ENCODE measurements at regions not wholly inside any gene's neighbourhood (a gene's known extent, or its start where the extent isn't known, plus 50 kb on each side); places are given as distances from the start of the nearest gene placed in this dataset.

GRCh38 chr4:120400441-120400840 lies 333.8 kb upstream of the MAD2L1 start:
- no peak overlapping the region for H3K4me3 ChIP-seq (ENCODE audit: low read depth, low read length)
- in situ Hi-C loops (cut with HindIII; ENCODE audit: low sequenced_read_pairs), result no loop called here
- DNase-seq (ENCODE audit: low read depth), result no peak
- no peak for TF ChIP-seq CTCF (IDR thresholded peaks at IDR 0.05; ENCODE audit: low read depth, low read length, missing control alignments)

- in situ Hi-C loops (cut with HindIII; ENCODE audit: low sequenced_read_pairs), result no loop called here
- TF ChIP-seq CTCF (IDR thresholded peaks at IDR 0.05; ENCODE audit: low read depth, low read length, missing control alignments), result no peak
- no peak overlapping the region for H3K4me3 ChIP-seq (ENCODE audit: low read depth, low read length)
- no peak for DNase-seq (ENCODE audit: low read depth)
These were observed 333.2 kb upstream of the MAD2L1 start for GRCh38 chr4:120399826-120400225.

- H3K4me3 ChIP-seq (ENCODE audit: low read depth, low read length), result no peak overlapping the region
- no peak for DNase-seq (ENCODE audit: low read depth)
- in situ Hi-C loops (cut with HindIII; ENCODE audit: low sequenced_read_pairs), result no loop called here
- no peak for TF ChIP-seq CTCF (IDR thresholded peaks at IDR 0.05; ENCODE audit: low read depth, low read length, missing control alignments)
These were observed 329.1 kb upstream of the MAD2L1 start for GRCh38 chr4:120395746-120396145.

DNA sequence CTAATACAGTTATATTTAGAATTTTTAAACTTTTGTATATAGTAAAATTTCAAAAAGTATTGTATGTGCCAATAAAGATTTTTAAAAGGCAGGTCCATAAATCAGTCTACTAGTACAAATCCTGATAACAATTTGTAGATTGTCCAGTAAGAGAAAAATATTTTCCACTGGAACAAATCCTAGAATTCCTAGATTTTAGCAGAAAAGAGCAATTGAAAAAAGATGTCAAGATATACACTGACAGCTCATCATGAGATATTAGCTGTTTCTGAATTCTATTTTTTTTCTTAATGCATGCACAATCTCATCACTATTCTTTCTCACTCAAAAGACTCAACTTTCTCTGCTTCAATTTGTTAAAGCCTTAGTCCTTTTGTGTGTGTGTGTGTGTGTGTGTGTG lies 289.2 kb upstream of the MAD2L1 start:
- in situ Hi-C loops (cut with HindIII; ENCODE audit: low sequenced_read_pairs), result no loop called here
- no peak for DNase-seq (ENCODE audit: low read depth)

DNA sequence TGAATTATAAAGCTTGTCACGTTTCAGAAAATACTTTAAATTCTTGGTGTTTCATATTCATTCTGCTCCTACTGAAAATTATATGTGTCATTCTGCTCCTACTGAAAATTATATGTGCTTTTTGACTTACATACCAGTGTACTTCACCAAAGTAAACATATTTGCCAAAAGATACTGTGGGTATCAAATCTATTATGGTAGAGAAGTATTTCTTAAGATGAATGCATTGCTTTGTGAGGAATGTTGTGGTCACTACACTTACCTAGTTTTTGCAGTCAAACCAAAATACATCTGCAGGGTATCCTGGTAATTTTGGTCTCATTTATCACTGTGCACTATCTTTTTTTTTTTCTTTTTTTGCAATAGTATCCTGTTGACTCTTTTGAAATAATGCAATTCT lies 287.7 kb upstream of the MAD2L1 start:
- in situ Hi-C loops (cut with HindIII; ENCODE audit: low sequenced_read_pairs), result no loop called here
- TF ChIP-seq CTCF (IDR thresholded peaks at IDR 0.05; ENCODE audit: low read depth, low read length, missing control alignments), result no peak
- DNase-seq (ENCODE audit: low read depth), result peak; percentile 20
- no peak overlapping the region for H3K4me3 ChIP-seq (ENCODE audit: low read depth, low read length)

More for the DNA sequence above, 289.2 kb upstream of the MAD2L1 start:
- H3K4me3 ChIP-seq (ENCODE audit: low read depth, low read length), result no peak overlapping the region
- no peak for TF ChIP-seq CTCF (IDR thresholded peaks at IDR 0.05; ENCODE audit: low read depth, low read length, missing control alignments)

DNA sequence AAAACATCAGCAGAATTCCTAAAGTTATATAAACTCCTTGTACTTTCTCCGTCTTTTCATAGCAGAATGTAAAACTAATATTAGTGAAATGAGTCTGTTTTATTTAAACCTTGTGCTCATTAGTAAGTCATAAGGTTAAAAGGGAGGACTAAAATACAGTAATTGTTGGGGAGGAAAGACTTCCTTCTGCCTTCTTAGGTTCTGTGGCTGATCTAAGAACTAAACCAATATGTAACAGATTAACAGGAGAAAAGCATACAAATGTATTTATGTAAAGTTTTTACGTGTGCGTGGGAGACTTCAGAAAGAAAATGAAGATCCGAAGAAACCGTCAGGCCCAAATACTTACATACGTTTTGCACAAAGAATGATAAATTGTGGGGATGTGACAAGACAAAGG lies 286.6 kb upstream of the MAD2L1 start:
- in situ Hi-C loops (cut with HindIII; ENCODE audit: low sequenced_read_pairs), result no loop called here
- DNase-seq (ENCODE audit: low read depth), result no peak
- H3K4me3 ChIP-seq (ENCODE audit: low read depth, low read length), result no peak overlapping the region
- TF ChIP-seq CTCF (IDR thresholded peaks at IDR 0.05; ENCODE audit: low read depth, low read length, missing control alignments), result no peak

DNA sequence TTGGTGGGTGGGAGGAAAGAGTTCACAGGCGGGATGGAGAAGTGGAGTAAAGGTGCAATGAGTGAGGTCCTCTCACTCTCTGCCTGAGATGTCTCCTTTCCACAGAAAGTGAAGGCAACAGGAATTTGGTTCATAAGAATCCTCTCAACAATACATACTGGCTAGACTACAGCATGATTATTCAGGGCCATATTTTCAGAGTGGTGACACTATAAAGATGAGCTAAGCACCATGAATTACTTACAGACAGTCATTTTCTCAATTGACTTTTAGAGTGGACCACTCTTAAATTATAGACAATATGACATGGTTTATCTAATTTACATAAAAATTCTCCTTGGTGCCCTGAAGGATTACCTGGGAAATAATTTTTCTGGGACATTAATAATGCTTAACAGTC lies 286.1 kb upstream of the MAD2L1 start:
- in situ Hi-C loops (cut with HindIII; ENCODE audit: low sequenced_read_pairs), result no loop called here
- H3K4me3 ChIP-seq (ENCODE audit: low read depth, low read length), result no peak overlapping the region

More for the DNA sequence above, 286.1 kb upstream of the MAD2L1 start:
- TF ChIP-seq CTCF (IDR thresholded peaks at IDR 0.05; ENCODE audit: low read depth, low read length, missing control alignments), result no peak
- DNase-seq (ENCODE audit: low read depth), result no peak

All from astrocyte of the cerebellum (primary cell).